Liver (tissue), 8 donors: ENCODE measurements at regions not wholly inside any gene's neighbourhood (a gene's known extent, or its start where the extent isn't known, plus 50 kb on each side); places are given as distances from the start of the nearest gene placed in this dataset.

Experiments
- DNase-seq: peaks from one replicate; pipeline ENCODE4 v3.0.0-alpha.2; 2017; ENCODE audit warnings: low spot score
- H3K27ac ChIP-seq, 2 donors: one replicate each; pipeline ENCODE4 v1.7.0; 2013; ENCODE audit warnings: inconsistent platforms in 2 of 2, low read length in 2 of 2, control low read depth in 1 of 2, low read depth in 1 of 2, mild to moderate bottlenecking in 1 of 2
- H3K27me3 ChIP-seq, 4 donors: one replicate each; pipeline versions ENCODE4 v1.6.1 to v1.7.0; 2013; ENCODE audit warnings: low read length in 3 of 4, inconsistent platforms in 1 of 4, mild to moderate bottlenecking in 1 of 4, moderate library complexity in 1 of 4; ENCODE audit not compliant: control insufficient read depth in 4 of 4, insufficient read depth in 4 of 4
- H3K36me3 ChIP-seq, 4 donors: one replicate each; pipeline versions ENCODE4 v1.6.1 to v1.7.0; 2013; ENCODE audit warnings: low read length in 3 of 4, mild to moderate bottlenecking in 3 of 4, low read depth in 1 of 4, moderate library complexity in 1 of 4; ENCODE audit not compliant: control insufficient read depth in 4 of 4, insufficient read depth in 3 of 4
- H3K4me1 ChIP-seq, 4 donors: one replicate each; pipeline versions ENCODE4 v1.6.1 to v1.7.0; 2013; ENCODE audit warnings: low read length in 3 of 4, mild to moderate bottlenecking in 3 of 4, moderate library complexity in 1 of 4; ENCODE audit not compliant: control insufficient read depth in 4 of 4, insufficient read depth in 4 of 4
- H3K4me3 ChIP-seq, 3 donors: one replicate each; pipeline versions ENCODE4 v1.6.1 to v1.7.0; 2013; ENCODE audit warnings: low read length in 3 of 3, control low read depth in 1 of 3, low read depth in 1 of 3, mild to moderate bottlenecking in 1 of 3
- H3K9ac ChIP-seq, 2 donors: one replicate each; pipeline ENCODE4 v1.7.0; 2013; ENCODE audit warnings: low read length in 2 of 2, mild to moderate bottlenecking in 2 of 2, moderate library complexity in 2 of 2, control low read depth in 1 of 2, low read depth in 1 of 2
- H3K9me3 ChIP-seq, 4 donors: one replicate each; pipeline versions ENCODE4 v1.6.1 to v1.7.0; 2013; ENCODE audit warnings: low read length in 3 of 4; ENCODE audit not compliant: control insufficient read depth in 4 of 4
- EGR1 ChIP-seq, 2 donors: IDR thresholded peaks; 2 replicates each; pipeline ENCODE4 v1.6.1; 2016 to 2018; ENCODE audit warnings: antibody characterized with exemption in 2 of 2, low read depth in 2 of 2
- FOXA1 ChIP-seq: IDR thresholded peaks from 2 replicates; pipeline ENCODE4 v1.6.1; 2016; ENCODE audit warnings: antibody characterized with exemption
- FOXA2 ChIP-seq: IDR thresholded peaks from 2 replicates; pipeline ENCODE4 v1.6.1; 2016; ENCODE audit warnings: antibody characterized with exemption
- GABPA ChIP-seq, 2 donors: IDR thresholded peaks in 1 of 2; conservative IDR thresholded peaks in 1 of 2; 2 replicates each; pipeline ENCODE4 v1.6.1; 2016; ENCODE audit warnings: antibody characterized with exemption in 2 of 2, mild to moderate bottlenecking in 1 of 2, moderate library complexity in 1 of 2
- HNF4A ChIP-seq, 2 donors: conservative IDR thresholded peaks; 2 replicates each; pipeline ENCODE4 v1.6.1; 2016; ENCODE audit warnings: antibody characterized with exemption in 2 of 2, mild to moderate bottlenecking in 2 of 2
- HNF4G ChIP-seq: IDR thresholded peaks from 2 replicates; pipeline ENCODE4 v1.6.1; 2016; ENCODE audit warnings: antibody characterized with exemption
- JUND ChIP-seq, 2 donors: IDR thresholded peaks; 2 replicates each; pipeline ENCODE4 v1.6.1; 2016; ENCODE audit warnings: antibody characterized with exemption in 2 of 2
- NR2F2 ChIP-seq: IDR thresholded peaks from 2 replicates; pipeline ENCODE4 v1.6.1; 2016; ENCODE audit warnings: antibody characterized with exemption
- RAD21 ChIP-seq, 2 donors: IDR thresholded peaks; 2 replicates each; pipeline ENCODE4 v1.6.1; 2016; ENCODE audit warnings: antibody characterized with exemption in 2 of 2, mild to moderate bottlenecking in 2 of 2
- RXRA ChIP-seq, 2 donors: IDR thresholded peaks; 2 replicates each; pipeline ENCODE4 v1.6.1; 2017 to 2018; ENCODE audit warnings: antibody characterized with exemption in 2 of 2, mild to moderate bottlenecking in 1 of 2
- SP1 ChIP-seq: IDR thresholded peaks from 2 replicates; pipeline ENCODE4 v1.6.1; 2018; ENCODE audit warnings: antibody characterized with exemption, mild to moderate bottlenecking
- TAF1 ChIP-seq: conservative IDR thresholded peaks from 2 replicates; pipeline ENCODE4 v1.6.1; 2016; ENCODE audit warnings: antibody characterized with exemption, mild to moderate bottlenecking
- YY1 ChIP-seq: IDR thresholded peaks from 2 replicates; pipeline ENCODE4 v1.6.1; 2016; ENCODE audit warnings: antibody characterized with exemption, mild to moderate bottlenecking
- WGBS: extraction: QIAGEN DNeasy Blood & Tissue Kit; methylation state at CpG from one replicate; pipeline ENCODE4 v1.1.7; 2013; 5-methylcytosine and 5-hydroxymethylcytosine counted together
- TF ChIP-seq, protein P1 (sequence below): IDR thresholded peaks from 2 replicates; pipeline ENCODE4 v1.6.1; 2016; ENCODE audit warnings: antibody characterized with exemption, mild to moderate bottlenecking
- TF ChIP-seq, protein P2 (sequence below): IDR thresholded peaks from 2 replicates; pipeline ENCODE4 v1.6.1; 2016; ENCODE audit warnings: antibody characterized with exemption
- TF ChIP-seq, protein P3 (sequence below): fragments of 150-350 bp; IDR thresholded peaks from 2 replicates; pipeline ENCODE4 v1.5.1; 2017; ENCODE audit warnings: improper control_type of control experiment, low read depth, low read length; ENCODE audit not compliant: missing input control
- TF ChIP-seq, protein P4 (sequence below): IDR thresholded peaks from 2 replicates; pipeline ENCODE4 v1.6.1; 2016; ENCODE audit warnings: antibody characterized with exemption
- TF ChIP-seq, protein P5 (sequence below): IDR thresholded peaks from 2 replicates; pipeline ENCODE4 v1.6.1; 2016; ENCODE audit warnings: antibody characterized with exemption
- donor health status: healthy.
- donor health status: healthy.
- donor health status: healthy.
- donor health status: healthy.
- donor health status: healthy.

DNA sequence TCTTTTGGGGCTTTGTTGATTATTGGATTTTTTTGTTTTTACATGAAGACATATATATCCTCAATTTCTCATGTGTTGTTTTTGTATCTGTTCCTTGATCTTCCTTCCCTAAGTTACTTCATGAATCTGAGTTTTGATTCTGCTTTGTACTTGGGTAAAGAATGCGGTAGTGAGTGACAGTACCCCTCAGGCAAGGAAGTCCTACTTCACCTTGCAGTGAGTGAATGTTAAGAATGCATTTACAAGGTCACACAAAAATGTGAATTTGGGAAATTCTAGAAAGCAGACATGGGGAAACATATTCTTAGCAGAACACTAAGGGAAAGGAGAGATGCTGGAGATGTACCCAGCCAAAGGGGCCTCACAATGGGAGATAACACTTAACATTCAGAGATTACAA lies 373.1 kb upstream of the LCORL start:
- no peaks in the 10 kb centered on the region for H3K9me3 ChIP-seq
- no peaks in the 10 kb centered on the region for H3K36me3 ChIP-seq
- no peak overlapping the region for H3K4me3 ChIP-seq
- no peak for DNase-seq
- no peaks in the 10 kb centered on the region for H3K27me3 ChIP-seq
- H3K9ac ChIP-seq: no peak overlapping the region
- TF ChIP-seq EGR1 (IDR thresholded peaks at IDR 0.05; ENCODE audit: low read depth in 2 of 2) (no peak), JUND (IDR thresholded peaks at IDR 0.05) (no peak), TAF1 (no peak), SP1 (no peak), RAD21 (IDR thresholded peaks at IDR 0.05) (no peak), RXRA (IDR thresholded peaks at IDR 0.05) (no peak), HNF4A (conservative IDR thresholded peaks at IDR 0.05) (no peak), NR2F2 (no peak), HNF4G (no peak), FOXA1 (no peak), GABPA (IDR thresholded peaks at IDR 0.05 in 1 of 2, conservative IDR thresholded peaks at IDR 0.05 in 1 of 2) (no peak), YY1 (no peak), FOXA2 (no peak)
- TF ChIP-seq, protein P1, sequence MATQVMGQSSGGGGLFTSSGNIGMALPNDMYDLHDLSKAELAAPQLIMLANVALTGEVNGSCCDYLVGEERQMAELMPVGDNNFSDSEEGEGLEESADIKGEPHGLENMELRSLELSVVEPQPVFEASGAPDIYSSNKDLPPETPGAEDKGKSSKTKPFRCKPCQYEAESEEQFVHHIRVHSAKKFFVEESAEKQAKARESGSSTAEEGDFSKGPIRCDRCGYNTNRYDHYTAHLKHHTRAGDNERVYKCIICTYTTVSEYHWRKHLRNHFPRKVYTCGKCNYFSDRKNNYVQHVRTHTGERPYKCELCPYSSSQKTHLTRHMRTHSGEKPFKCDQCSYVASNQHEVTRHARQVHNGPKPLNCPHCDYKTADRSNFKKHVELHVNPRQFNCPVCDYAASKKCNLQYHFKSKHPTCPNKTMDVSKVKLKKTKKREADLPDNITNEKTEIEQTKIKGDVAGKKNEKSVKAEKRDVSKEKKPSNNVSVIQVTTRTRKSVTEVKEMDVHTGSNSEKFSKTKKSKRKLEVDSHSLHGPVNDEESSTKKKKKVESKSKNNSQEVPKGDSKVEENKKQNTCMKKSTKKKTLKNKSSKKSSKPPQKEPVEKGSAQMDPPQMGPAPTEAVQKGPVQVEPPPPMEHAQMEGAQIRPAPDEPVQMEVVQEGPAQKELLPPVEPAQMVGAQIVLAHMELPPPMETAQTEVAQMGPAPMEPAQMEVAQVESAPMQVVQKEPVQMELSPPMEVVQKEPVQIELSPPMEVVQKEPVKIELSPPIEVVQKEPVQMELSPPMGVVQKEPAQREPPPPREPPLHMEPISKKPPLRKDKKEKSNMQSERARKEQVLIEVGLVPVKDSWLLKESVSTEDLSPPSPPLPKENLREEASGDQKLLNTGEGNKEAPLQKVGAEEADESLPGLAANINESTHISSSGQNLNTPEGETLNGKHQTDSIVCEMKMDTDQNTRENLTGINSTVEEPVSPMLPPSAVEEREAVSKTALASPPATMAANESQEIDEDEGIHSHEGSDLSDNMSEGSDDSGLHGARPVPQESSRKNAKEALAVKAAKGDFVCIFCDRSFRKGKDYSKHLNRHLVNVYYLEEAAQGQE: no peak
- TF ChIP-seq, protein P2, sequence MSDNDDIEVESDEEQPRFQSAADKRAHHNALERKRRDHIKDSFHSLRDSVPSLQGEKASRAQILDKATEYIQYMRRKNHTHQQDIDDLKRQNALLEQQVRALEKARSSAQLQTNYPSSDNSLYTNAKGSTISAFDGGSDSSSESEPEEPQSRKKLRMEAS: no peak
- TF ChIP-seq, protein P3, sequence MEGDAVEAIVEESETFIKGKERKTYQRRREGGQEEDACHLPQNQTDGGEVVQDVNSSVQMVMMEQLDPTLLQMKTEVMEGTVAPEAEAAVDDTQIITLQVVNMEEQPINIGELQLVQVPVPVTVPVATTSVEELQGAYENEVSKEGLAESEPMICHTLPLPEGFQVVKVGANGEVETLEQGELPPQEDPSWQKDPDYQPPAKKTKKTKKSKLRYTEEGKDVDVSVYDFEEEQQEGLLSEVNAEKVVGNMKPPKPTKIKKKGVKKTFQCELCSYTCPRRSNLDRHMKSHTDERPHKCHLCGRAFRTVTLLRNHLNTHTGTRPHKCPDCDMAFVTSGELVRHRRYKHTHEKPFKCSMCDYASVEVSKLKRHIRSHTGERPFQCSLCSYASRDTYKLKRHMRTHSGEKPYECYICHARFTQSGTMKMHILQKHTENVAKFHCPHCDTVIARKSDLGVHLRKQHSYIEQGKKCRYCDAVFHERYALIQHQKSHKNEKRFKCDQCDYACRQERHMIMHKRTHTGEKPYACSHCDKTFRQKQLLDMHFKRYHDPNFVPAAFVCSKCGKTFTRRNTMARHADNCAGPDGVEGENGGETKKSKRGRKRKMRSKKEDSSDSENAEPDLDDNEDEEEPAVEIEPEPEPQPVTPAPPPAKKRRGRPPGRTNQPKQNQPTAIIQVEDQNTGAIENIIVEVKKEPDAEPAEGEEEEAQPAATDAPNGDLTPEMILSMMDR: no peak
- TF ChIP-seq, protein P4, sequence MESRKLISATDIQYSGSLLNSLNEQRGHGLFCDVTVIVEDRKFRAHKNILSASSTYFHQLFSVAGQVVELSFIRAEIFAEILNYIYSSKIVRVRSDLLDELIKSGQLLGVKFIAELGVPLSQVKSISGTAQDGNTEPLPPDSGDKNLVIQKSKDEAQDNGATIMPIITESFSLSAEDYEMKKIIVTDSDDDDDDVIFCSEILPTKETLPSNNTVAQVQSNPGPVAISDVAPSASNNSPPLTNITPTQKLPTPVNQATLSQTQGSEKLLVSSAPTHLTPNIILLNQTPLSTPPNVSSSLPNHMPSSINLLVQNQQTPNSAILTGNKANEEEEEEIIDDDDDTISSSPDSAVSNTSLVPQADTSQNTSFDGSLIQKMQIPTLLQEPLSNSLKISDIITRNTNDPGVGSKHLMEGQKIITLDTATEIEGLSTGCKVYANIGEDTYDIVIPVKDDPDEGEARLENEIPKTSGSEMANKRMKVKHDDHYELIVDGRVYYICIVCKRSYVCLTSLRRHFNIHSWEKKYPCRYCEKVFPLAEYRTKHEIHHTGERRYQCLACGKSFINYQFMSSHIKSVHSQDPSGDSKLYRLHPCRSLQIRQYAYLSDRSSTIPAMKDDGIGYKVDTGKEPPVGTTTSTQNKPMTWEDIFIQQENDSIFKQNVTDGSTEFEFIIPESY: no peak
- TF ChIP-seq, protein P5, sequence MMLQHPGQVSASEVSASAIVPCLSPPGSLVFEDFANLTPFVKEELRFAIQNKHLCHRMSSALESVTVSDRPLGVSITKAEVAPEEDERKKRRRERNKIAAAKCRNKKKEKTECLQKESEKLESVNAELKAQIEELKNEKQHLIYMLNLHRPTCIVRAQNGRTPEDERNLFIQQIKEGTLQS: no peak
- H3K4me1 ChIP-seq: no peaks in the 10 kb centered on the region
- WGBS: 81% methylated on average over 1 of the region's 1 CpG
- H3K27ac ChIP-seq: no peak overlapping the region

DNA sequence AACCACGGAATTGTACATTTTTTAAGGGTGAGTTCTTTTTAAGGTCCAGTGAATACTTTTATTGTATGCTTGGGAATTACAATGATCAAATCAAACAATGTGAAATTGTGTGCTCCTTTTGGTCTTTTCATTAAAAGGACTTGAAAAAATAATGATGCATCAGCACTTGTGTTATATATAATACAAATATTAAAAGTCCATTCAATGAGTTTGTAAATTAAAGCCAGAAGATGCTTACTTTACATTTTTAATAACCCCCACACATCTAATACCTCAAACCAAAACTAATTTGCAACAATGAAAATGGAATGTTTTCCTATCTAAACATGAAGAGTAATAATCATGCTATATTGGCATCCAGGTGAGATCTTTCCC lies 369.8 kb upstream of the LCORL start:
- no peak for TF ChIP-seq FOXA2
- TF ChIP-seq, protein P1: no peak
- no peak for TF ChIP-seq NR2F2
- 40% methylated on average over 1 of the region's 1 CpG for WGBS
- no peak overlapping the region for H3K9ac ChIP-seq
- H3K27ac ChIP-seq: no peak overlapping the region
- no peaks in the 10 kb centered on the region for H3K27me3 ChIP-seq
- no peaks in the 10 kb centered on the region for H3K9me3 ChIP-seq
- H3K4me3 ChIP-seq: no peak overlapping the region
- no peaks in the 10 kb centered on the region for H3K36me3 ChIP-seq
- no peak for DNase-seq
- no peaks in the 10 kb centered on the region for H3K4me1 ChIP-seq
